GM19238 (cell line): ENCODE measurements at regions not wholly inside any gene's neighbourhood (a gene's known extent, or its start where the extent isn't known, plus 50 kb on each side); places are given as distances from the start of the nearest gene placed in this dataset.
A peak's percentile ranks its signal among the peaks of the same experiment; 100 is the strongest.
"Not testable (repeated sequence)": the region's sequence is repeated elsewhere in the genome, so short reads cannot be mapped to it uniquely, and the experiment has no call there.

Source experiments
- DNase-seq: peaks from one replicate; pipeline ENCODE4 v3.0.0; 2011; ENCODE audit warnings: low spot score; ENCODE audit not compliant: insufficient read length

DNA sequence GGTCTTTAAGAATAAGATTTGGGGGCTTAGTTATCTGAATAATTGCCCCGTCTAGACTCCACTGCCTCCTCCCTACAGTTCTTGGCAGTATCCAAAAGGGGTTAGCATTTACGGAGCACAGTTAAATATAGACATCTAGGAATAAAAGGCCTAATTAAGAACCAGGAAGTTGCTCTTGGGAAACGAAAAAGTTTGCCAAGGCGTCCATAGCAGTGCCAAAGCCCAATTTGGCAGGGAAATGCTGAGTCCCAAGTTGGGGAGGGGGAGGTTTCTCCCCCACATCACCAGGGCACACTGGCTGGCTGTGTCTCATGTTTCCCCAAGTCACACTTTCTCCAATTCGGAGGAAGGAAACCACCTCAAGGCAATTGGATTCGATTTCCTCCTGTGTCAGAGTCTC, 338.7 kb downstream of the FBXW7 start:
- DNase-seq: no peak

DNA sequence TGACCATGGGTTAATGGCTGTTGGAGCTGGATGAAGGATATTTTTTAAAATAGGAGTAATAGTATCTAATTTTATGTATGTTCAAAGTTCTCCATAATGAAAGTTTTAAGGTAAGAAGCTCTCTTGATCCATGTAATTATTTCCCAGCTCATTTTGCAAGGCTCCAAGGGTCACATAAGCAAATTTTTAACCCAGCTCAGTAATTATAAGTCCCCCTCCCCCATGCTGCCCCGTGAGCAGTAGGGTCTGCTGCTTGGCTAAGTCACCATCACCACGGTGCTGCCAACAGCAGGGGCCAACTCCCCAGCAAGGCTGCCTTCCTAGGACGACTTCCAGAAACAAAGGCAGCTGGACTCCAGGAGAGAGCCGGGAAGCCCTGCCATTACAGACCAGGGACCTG, 340.0 kb downstream of the FBXW7 start:
- no peak for DNase-seq

DNA sequence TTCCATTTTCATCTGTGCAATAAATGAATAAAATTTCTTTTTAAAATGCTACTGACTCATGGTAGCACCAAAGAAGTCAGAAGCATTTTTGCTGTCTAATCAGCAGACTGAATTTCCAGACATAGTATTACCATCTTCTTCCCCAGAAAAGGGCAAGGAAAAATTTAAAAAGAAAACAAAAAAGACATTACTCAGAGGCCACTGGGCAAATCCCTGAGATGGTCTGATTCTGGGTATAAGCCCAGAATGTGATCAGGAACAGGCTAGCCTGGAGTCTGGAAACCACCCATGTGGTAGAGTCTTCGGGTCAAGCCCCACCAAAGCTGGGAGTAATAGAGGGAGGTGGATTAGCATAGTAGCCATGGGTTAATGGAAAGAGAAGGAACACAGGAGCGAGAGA, 342.8 kb downstream of the FBXW7 start:
- DNase-seq: no peak

DNA sequence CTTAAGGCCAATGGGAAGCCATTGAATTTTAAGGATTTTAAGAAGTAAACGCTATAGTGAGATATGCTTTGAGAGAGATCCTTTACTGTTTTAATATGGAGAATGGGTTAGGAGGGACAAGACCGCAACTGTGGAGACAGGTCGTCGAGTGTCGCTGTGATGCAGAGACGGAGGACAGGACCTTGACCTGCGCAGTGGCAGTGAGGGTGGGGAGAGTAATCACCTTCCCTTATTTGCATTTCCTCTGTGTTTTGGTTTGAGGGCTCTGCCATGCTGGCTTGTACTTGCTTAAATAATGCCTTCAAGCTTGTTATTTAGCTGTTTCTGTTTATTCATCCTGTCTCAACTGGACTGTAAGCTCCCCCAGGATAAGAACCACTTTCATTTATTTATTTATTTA, 345.0 kb downstream of the FBXW7 start:
- DNase-seq: no peak

DNA sequence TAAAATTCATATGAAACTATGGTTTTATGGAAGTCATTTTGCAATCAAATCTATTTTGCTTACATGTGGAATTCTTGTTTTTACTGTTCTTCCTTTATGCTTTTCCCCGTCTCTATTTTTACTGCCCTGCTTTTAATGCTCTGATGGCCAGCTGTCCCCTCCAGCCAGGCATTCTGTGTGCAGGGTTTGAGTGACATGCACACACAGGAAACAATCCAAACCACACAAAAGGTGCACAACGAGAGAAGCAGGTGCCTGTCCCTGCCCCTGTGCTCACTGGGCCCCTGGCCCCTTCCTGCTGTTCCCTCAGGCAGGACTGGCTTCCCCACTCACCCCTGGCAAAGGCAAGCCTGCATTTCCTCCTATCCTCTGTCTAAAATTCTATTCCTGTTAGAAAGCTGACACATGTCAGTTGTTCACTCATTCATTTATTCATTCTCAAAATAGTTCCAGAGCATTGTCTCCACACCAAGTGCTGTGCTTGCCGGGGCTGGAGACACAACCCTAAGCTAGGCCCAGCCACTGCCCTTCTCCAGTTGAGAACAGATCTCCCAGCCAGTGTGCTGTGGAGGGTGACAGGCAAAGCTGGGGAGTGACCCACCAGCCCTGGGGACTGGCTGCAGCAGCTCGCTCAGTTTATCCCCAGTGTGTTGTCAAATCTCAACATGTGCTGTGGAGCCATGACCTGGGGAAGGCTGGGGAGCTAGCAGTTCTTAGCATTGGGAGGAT, 346.3 kb downstream of the FBXW7 start:
- DNase-seq: peak; percentile 33

DNA sequence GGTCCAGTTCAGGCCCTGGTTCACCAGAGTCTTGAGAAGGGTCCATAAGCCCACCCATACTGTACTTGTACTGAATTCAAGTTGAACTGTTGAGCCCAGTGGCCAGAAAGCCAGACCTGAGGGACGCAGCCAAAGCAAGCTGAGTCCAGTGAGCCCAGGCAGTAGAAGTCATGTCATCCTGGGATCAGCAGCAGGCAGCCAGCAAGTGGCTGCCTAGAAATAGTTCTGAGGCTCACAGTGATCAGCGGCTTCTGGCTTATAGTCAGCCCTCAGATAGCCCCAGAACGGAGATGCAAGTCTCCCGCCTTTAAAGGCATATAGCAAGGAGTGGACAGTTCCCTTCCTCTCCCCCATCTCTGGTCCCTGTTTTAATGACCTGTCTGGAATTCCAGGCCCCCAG, 347.1 kb downstream of the FBXW7 start:
- DNase-seq: no peak

DNA sequence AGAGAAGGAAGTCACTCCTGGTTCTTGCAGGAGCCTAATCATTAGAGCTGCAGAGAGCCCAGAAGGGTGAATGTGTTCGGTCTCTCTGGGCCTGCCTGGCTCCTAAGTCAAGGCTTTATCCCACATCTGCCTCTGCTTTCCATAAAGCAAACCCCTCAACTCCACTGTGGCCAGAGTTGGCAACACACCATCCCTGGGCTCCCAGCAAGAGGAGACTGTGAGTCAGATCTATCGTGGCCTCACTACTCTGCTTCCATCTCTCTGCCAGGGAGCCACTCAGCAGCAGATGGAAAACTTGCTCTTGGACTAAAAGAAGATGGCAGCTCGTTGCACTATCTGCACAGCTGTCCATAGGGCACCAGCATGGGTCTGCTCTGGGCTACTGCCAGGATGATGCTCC, 348.2 kb downstream of the FBXW7 start:
- no peak for DNase-seq

DNA sequence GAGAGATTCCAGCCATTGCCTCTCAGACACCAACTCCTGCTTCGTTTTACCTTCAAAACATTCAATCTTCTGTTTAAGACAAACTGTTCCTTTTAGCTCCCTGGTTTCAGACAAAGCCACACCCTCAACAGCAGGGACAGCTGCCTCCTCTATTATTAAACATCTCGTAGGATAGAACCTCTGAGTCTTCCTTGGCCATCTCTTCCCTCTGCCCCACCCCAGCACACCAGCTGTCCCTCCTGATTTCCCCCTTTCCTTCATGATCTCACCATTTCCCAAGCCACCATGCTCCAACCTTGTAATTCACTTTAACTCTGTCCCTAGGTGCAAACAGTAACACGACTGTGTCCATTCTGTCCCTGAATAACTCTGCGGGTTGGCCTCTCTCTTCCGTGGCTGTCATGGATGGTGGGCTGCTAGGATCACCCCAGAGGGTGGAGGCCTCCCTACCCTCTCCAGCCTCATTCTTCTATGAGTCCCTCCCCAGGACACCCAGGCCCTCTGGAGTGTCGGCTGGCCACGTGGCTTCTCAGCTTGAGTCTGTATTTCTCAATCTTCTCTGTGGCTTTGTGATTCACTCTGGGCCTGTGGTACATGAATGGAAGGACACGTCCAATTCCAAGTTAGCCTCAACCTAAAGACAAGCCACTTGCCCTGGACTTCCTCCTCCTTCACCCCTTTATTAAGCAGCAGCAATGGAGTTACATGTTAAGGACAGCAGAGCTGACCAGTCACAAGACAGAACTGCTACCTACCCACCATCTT, 349.9 kb downstream of the FBXW7 start:
- DNase-seq: no peak

DNA sequence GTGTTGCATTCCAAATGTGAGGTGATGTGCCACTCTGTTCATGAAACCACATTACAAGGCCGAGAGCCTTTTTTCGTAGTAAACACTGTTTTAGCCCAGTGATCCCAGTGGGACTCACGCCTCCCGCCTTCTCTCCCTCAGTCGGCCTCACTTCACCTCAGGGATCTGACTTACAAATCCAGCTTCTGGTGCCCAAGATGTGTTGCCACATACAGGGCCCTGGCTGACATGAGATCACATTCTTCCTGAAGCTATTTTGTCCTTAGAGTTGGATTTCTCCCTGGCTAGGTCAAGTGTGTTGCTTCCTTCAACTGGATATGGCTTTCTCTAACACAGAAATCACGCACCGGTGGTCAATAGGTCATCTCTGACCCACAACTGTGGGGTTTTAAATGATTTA, 354.7 kb downstream of the FBXW7 start:
- DNase-seq: no peak

DNA sequence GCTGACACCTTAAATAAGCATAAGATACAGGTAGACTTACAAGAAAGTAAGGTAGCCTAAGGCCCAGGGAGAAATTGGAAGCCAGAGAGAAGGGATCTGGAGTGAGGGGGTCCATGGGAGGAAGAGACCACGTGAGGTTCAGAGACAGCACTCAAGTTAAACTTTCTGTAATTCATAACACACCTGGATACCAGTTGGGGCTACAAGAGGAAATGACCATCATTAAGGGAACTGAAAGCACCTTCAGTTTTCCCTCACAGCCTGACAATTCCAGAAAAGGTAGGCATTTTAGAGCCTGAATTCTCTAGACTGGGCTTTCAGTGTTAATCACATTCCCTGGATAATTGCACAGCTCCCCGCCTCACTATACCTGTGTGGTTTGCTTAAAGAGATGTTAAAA, 355.5 kb downstream of the FBXW7 start:
- no peak for DNase-seq

DNA sequence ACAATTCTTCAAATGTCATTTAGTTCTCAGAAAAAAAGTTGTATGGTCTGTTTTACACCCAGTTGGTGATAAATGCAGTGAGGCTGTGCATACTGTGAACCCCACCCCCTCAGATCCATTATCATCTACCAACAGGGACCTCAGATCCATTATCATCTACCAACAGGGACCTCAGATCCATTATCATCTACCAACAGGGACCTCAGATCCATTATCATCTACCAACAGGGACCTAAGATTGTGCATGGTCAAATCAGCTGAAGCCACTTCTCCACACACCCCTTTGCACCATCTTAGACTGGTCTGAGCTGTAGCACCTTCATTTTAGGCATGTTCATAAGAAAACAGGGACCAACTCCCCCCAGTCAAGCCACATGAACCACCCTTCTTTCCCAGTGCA, 358.4 kb downstream of the FBXW7 start:
- DNase-seq: not testable (repeated sequence)

DNA sequence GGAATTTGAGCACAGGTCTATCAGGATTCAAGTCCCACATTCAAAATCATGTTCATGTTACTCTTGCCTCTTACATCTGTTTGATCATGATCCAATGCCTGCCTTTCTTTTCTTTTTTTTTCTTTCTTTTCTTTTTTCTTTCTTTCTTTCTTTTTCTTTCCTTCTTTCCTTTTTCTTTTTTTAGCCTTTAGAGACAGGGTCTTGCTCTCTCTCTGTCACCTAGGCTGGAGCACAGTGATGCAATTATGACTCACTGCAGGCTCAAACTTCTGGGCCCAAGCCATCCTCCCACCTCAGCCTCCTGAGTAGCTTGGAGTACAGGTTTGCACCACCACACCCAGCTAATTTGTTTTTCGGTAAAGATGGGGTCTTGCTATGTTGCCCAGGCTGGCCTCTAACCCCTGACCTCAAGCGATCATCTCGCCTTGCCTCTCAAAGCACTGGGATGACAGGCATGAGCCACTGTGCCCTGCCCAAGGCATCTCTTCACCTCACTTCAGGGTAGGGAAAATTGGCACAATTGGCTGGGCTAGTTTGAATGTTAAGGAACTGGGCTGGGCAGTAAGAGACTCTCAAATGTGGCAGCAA, 359.2 kb downstream of the FBXW7 start:
- no peak for DNase-seq

DNA sequence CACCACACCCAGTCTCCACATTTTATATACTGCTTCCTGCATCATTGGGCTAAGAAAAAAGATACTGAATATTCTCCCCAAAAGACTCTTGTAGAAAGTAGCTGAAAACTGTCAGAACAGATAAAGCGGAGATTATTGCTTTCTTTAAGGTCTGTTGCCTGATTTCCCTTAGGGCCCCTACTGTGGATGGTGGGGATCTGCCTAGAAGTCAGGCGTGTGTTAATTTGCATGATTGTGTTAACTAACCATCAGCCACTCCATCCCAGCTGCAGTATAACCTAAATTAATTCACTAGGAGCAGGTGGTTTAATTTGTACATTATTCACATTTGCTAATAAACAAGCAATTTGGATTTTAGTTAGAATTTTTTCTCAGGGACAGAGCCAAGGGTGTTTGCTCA, 360.3 kb downstream of the FBXW7 start:
- no peak for DNase-seq

DNA sequence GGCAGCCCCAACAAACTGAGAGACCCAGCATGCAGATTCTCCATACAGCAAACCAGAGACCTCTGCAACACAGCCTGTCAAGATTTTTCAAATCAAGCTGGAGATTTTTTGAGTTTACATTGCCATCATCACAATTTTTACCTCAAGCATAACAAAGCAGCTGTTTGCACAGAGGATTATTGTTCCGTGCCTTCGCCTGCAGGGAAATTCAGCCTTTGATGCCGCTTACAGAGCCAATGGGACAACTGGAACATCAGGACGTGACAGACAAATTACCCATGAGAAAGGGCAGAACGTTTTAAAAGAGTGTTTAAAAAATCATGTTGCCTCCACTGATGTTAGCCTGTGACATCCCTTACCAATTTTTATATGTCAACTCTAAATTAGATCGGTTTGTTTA, 363.7 kb downstream of the FBXW7 start:
- no peak for DNase-seq

DNA sequence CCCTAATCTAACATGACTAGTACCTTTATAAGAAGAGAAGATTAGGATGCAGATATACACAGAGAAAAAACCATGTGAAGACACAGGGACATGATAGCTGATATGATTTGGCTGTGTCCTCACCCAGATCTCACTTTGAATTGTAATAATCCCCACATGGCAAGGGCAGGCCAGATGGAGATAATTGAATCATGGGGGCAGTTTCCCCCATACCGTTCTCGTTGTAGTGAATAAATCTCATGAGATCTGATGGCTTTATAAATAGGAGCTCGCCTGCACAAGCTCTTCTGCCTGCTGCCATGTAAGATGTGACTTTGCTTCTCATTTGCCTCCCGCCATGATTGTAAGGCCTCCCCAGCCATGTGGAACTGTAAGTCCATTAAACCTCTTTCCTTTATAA, 364.3 kb downstream of the FBXW7 start:
- no peak for DNase-seq

DNA sequence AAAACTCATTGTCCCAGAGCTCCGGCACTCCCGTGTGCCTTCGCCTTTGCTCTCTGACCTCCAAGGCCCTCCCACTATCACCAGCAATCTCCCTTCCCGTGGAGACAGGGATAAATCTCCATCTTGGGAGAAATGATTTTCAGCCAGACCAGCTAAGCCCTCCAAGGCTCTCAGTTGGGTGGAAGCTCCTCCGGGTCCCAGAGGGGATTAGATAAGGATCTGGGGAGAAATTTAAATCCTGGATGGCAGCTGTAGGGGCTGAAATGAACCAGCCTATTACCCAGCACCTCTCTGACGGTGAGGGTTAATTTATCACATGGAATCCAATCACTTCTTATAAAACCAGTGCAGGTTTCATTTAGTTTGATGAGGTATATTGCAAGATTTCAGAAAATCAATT, 366.2 kb downstream of the FBXW7 start:
- no peak for DNase-seq

DNA sequence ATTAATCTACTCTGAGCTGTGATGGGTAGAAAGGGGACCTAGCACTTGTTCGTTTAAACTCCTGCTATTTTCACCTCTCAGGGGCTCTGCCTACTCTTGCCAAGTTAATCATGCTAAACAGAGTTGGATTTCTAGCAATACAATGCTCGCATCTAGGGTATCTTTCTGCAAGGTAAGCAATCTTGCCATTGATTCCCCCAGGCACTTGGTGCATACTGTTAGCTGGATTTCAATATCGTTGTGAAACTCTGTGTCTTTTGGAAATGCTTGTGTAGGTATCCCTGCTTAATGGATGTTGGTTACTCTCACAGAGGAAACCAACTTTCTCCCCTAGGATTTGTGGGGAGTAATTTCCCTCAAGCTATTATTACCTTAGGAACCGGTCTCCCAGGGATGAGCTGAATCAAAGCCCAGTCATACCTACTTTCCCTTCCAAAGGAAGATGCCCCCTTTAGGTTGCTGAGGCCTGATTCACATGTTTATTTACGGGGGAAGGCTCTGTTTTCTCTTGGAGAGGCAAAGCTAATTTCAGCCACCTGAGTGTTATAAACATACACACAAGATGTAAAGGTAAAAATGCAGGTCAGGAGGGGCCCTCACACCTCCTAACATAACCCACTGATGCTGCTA, 366.8 kb downstream of the FBXW7 start:
- no peak for DNase-seq

DNA sequence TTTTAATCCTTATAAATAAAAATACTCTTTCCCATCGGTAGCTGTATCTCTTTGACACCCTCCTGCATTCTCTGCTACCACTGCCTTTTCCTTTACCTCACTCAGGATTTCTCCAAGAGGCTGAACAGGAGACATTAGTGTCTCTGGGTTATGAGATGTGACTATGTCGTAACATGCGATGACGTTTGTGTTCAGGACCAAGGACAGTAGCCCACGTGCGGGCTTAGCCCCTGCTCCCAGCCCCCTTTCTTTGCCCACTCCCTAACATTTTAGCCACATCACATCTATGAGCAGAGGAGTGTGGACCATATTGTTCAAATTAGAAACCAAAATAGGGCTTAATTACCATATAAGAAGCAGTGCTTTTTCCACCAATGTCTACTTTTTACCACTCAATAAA, 369.3 kb downstream of the FBXW7 start:
- DNase-seq: no peak

DNA sequence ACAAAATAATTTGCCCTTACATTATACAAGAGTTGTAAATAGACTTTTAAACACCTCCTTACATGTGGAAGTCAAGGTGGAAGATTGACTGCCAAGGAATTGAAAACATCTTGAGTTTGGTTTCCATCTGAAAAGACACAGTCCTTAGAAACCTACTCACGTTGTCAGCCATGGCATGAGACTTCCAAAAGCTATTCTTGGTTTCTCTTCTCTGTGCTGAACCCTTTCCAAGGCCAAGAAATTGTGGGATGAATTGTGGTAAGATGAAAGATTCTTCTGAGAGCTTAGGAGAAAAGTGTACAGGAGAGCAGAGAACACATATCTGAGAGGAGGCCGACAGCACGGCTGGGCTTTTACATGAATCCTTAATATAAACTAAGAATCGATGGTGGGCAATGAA, 370.0 kb downstream of the FBXW7 start:
- DNase-seq: no peak

DNA sequence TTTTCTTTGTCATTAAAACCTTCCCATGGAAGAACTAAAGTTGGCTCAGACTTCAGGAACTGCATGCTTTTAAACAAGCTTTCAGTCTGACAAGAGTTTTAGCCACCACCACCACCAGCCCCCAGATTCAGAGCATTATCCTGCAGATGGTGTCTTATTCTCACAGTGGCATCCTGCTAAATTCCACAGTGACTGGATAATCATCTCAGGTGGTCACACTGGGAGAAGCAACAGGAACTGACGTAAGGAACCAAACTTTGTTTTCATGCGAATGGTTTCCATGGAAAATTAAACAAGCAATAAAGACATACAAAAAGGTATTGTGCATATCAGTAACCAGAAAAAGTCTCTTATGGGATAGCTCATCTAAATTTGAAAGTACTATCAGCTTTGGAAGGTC, 370.7 kb downstream of the FBXW7 start:
- DNase-seq: no peak

DNA sequence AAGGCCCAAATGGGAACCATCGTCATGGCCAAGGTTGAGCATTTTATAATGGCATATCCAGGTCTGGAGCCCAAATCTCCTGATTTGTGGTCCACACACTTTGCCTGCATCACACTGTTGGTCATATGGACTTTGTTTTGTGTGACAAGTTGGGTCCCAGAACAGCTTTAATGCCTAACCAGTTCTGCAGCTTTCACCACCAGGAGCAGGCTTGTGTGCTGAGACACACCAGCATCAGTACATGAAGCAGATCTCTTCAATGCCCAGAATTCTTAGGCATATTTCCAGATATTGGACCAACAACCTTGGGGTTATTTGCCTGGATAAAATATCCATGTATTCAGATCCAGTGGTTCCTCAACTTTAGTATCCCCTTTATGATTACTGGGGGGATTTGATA, 371.3 kb downstream of the FBXW7 start:
- DNase-seq: no peak

DNA sequence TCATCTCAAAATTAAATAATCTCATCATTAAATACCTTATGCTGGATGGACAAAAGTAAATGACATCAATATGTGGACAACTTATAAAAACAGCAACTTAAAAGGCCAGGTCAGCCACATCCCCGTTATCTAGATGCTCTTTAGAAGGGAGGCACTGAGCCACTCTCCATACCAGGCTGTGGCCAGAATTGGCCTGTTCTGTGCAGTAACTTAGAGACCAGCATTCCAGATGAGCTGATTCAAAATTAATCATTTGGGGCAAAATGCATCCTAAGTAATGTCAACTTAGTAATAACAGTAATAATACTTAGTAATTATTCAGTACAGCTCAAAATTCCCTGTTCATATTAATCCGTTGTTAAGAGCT, 373.6 kb downstream of the FBXW7 start:
- no peak for DNase-seq
